ENCODE measurements at regions not wholly inside any gene's neighbourhood (a gene's known extent, or its start where the extent isn't known, plus 50 kb on each side); places are given as distances from the start of the nearest gene placed in this dataset.

GRCh38 chr10:64097391-64098122 is 576.4 kb downstream of the REEP3 start:
- TF ChIP-seq, protein P1, sequence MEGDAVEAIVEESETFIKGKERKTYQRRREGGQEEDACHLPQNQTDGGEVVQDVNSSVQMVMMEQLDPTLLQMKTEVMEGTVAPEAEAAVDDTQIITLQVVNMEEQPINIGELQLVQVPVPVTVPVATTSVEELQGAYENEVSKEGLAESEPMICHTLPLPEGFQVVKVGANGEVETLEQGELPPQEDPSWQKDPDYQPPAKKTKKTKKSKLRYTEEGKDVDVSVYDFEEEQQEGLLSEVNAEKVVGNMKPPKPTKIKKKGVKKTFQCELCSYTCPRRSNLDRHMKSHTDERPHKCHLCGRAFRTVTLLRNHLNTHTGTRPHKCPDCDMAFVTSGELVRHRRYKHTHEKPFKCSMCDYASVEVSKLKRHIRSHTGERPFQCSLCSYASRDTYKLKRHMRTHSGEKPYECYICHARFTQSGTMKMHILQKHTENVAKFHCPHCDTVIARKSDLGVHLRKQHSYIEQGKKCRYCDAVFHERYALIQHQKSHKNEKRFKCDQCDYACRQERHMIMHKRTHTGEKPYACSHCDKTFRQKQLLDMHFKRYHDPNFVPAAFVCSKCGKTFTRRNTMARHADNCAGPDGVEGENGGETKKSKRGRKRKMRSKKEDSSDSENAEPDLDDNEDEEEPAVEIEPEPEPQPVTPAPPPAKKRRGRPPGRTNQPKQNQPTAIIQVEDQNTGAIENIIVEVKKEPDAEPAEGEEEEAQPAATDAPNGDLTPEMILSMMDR (IDR thresholded peaks at IDR 0.05) = no peak
- Histone ChIP-seq H3K27me3 (no peaks in the 10 kb centered on the region), H3K4me3 (ENCODE audit: low read depth in 1 of 2, low read length in 1 of 2) (no peak overlapping the region), H3K4me1 (ENCODE audit: control insufficient read depth in 1 of 2, insufficient read depth in 1 of 2, low read depth in 1 of 2, low read length in 1 of 2) (no peaks in the 10 kb centered on the region), H3K27ac (no peak overlapping the region), H3K9me3 (no peaks in the 10 kb centered on the region), H3K36me3 (no peaks in the 10 kb centered on the region)

DNA sequence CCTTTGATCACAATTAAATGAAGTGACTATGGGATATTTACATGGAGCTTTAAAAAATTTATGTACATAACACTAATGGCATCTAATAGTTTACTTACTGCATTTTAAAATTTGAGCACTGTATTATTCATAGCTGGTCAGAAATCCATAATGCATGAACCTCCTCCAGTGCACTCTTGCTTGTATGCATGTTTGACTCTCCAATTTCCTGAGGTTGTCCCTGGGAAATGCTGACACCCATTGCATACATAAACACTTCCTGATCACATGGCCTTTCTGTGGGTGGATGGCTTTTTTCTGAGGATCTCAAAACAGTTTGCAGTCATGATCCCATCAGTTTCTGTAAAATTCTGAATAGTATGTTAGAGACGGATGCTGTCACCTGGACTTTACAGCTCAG is 577.8 kb downstream of the REEP3 start:
- TF ChIP-seq, protein P1 (IDR thresholded peaks at IDR 0.05) = no peak
- Histone ChIP-seq H3K4me1 (ENCODE audit: control insufficient read depth in 1 of 2, insufficient read depth in 1 of 2, low read depth in 1 of 2, low read length in 1 of 2) (no peaks in the 10 kb centered on the region), H3K9me3 (no peaks in the 10 kb centered on the region), H3K36me3 (no peaks in the 10 kb centered on the region), H3K27me3 (no peaks in the 10 kb centered on the region), H3K27ac (no peak overlapping the region), H3K4me3 (ENCODE audit: low read depth in 1 of 2, low read length in 1 of 2) (no peak overlapping the region)

GRCh38 chr10:64101606-64102263 is 580.5 kb downstream of the REEP3 start:
- H3K27me3 ChIP-seq = no peaks in the 10 kb centered on the region
- no peaks in the 10 kb centered on the region for H3K9me3 ChIP-seq
- H3K27ac ChIP-seq = no peak overlapping the region
- H3K36me3 ChIP-seq = no peaks in the 10 kb centered on the region
- H3K4me3 ChIP-seq (ENCODE audit: low read depth in 1 of 2, low read length in 1 of 2) = no peak overlapping the region
- TF ChIP-seq, protein P1 (IDR thresholded peaks at IDR 0.05) = no peak
- H3K4me1 ChIP-seq (ENCODE audit: control insufficient read depth in 1 of 2, insufficient read depth in 1 of 2, low read depth in 1 of 2, low read length in 1 of 2) = no peaks in the 10 kb centered on the region

DNA sequence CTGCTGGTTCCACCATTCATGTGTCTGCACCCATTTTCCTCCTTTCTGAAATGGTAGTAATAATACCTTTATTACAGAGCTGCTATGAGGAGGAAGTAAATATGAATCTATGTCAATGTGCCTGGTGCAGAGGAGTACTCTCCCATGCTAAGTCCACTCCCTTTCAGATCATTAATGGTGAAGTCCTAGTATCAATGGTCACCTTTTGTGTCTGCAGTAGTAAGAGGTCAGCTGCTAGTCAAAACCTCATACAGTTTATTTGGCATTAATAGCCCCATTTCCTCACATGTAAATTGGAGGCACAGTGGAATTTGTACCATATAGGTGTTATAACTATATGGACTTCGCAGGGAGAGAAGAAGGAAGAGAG is 581.0 kb downstream of the REEP3 start:
- TF ChIP-seq, protein P1 (IDR thresholded peaks at IDR 0.05) = no peak
- H3K36me3 ChIP-seq = no peaks in the 10 kb centered on the region
- no peak overlapping the region for H3K27ac ChIP-seq
- no peaks in the 10 kb centered on the region for H3K27me3 ChIP-seq
- no peaks in the 10 kb centered on the region for H3K4me1 ChIP-seq (ENCODE audit: control insufficient read depth in 1 of 2, insufficient read depth in 1 of 2, low read depth in 1 of 2, low read length in 1 of 2)
- H3K9me3 ChIP-seq = no peaks in the 10 kb centered on the region
- no peak overlapping the region for H3K4me3 ChIP-seq (ENCODE audit: low read depth in 1 of 2, low read length in 1 of 2)

DNA sequence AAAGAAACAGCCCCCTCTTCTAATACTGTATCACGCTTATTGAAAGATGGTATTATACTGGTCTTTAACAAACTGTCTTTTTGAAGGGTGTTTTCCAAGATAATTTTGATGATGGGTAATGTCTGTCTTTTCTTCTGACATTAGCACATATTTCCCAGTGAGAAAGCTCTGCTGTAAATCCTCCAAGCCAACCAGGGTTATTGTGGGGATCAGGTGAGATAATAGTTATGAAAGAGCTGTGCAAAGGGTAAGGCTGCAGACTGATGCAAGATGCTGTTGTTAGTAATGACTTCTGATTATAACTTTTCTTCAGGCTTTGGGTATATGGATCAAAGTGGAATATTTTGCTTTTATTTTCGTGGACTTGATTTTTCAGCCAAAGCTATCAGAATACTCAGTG is 581.7 kb downstream of the REEP3 start:
- Histone ChIP-seq H3K9me3 (no peaks in the 10 kb centered on the region), H3K27ac (no peak overlapping the region), H3K36me3 (no peaks in the 10 kb centered on the region), H3K4me3 (ENCODE audit: low read depth in 1 of 2, low read length in 1 of 2) (no peak overlapping the region), H3K4me1 (ENCODE audit: control insufficient read depth in 1 of 2, insufficient read depth in 1 of 2, low read depth in 1 of 2, low read length in 1 of 2) (no peaks in the 10 kb centered on the region), H3K27me3 (no peaks in the 10 kb centered on the region)
- TF ChIP-seq, protein P1 (IDR thresholded peaks at IDR 0.05) = no peak
